GM19463 (cell line): ENCODE measurements at regions not wholly inside any gene's neighbourhood (a gene's known extent, or its start where the extent isn't known, plus 50 kb on each side); places are given as distances from the start of the nearest gene placed in this dataset.

Source experiments
- ATAC-seq: cut with Tn5 transposase; IDR thresholded peaks from one replicate; pipeline ENCODE4 v1.9.1; 2021; ENCODE audit warnings: mild to moderate bottlenecking, moderate library complexity; ENCODE audit not compliant: unreplicated experiment

DNA sequence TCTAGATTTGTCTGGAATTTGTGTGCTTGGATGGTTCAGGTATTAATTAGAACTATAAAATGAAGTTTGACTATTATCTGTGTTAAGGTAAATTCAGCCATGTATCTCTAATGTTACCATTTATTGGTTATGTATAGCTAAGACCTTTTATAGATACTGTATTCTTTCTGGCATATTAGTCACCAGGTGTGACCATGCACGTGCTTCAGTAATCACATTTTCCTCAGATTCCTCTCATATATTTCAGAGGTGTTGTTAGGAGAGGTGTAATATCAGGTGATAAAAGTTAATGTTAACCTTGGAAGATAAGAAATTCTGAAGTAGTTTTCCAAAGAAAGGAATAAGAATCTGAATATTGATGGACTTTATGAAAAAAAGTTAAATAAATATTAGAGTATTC lies 194.5 kb upstream of the KHDRBS2 start:
- ATAC-seq = no peak

DNA sequence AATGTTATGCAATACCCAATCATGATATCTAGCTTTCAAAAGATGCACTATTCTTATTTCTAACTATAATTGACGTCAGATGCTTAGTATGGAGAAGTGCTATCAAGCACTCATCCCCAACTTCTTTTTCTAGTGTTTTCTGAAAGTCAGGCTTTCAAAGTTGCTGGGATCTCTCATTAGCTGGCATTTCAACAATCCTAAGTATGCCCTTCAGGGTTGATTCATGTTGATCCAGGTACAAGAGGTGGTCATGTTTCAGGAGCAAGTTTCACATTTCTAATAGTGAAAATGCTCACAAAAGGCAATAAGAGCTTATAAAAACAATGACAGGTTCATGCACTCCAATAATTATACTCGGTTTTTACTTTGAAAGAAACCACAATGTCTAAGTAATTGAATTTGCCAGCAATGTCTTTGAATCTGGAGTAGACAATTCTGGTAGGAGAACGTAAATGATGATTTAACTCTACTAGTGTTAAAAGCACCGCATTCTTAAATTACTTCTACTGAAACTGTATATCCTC lies 193.7 kb upstream of the KHDRBS2 start:
- ATAC-seq = no peak

GRCh38 chr6:62474793-62475192 lies 188.8 kb upstream of the KHDRBS2 start:
- no peak for ATAC-seq

- ATAC-seq = no peak
These were observed 180.6 kb upstream of the KHDRBS2 start for GRCh38 chr6:62466607-62467006.

DNA sequence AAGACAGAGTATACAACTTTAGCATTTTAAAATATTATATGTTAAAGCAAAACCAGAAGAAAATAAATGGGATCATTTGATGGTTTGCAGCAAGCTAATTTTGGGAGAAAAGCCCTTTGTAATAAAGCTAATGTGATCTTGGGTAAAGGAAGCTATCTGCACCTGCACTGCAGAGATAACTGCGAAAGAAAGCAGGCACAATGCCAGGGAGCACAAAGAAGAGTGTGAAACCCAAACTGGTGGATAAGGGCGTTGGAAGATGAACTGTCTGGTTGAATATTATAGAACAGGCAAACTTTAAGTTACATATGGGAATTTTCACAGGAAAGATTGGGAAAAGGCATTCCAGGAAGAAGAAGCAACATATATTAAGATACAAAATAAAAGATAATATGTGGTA lies 179.2 kb upstream of the KHDRBS2 start:
- no peak for ATAC-seq

- ATAC-seq = no peak
These were observed 166.6 kb upstream of the KHDRBS2 start for GRCh38 chr6:62452586-62452985.

DNA sequence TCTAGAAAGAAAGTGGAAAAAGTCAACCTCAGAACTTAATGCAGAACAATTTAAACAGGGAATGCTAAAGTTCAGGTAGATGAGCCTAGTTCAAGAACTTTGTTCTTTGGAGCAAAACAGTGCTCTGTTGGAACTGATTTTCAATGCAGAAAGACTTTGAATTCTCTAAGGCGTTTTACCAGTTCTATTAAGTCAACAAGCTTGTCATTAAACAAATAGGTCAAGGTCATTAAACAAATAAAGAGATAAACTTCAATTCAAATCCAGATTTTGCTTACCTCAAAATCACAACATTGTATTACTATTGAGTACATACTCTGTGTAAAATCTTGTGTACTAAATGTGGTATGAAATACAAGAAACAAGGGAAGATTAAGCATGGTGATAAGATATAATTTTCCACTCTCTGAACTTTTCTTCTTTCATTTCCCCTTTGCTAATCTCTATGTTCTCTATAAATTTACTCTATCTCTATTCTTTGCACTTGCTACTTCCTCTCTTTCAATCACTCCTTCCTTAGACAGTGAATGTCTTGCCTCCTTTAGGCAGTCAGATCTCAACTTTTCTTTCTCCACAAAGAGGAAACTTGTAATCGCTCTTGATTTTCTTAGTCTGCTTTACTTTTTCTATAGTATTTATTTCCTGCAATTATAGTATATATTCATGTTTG lies 160.8 kb upstream of the KHDRBS2 start:
- ATAC-seq = no peak

- ATAC-seq = no peak
These were observed 159.5 kb upstream of the KHDRBS2 start for GRCh38 chr6:62445521-62445920.

- no peak for ATAC-seq
These were observed 155.2 kb upstream of the KHDRBS2 start for GRCh38 chr6:62441182-62441581.

- no peak for ATAC-seq
These were observed 143.8 kb upstream of the KHDRBS2 start for GRCh38 chr6:62429781-62430180.

DNA sequence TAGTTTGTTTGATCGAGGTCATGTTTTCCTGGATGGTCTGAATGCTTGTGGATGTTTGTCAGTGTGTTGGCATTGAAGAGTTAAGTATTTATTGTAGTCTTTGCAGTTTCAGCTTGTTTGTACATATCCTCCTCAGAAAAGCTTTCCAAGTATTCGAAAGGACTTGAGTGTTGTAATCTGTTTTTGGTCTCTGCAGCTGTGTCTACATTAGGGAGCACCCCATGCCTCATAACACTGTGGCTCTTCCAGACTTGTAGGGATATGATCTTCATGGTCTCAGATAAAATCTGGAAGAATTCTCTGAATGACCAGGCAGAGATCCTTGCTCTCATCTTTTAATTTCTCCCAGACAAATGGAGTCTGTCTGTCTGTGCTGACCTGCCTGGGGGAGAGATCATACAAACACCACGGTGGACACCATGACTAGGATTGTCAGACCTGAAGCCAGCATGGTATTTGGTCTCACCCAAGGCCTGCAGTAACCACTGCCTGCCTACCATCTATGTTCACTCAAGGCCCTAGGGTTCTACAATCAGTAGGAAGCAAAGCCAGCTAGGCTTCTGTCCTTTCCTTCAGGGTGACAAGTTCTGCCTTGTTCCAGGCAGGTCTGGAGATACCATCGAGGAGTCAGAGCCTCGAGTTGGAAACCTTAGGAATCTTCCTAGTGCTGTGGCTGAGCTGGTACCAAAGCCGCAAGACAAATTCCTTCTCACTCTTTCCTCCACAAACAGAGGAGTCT lies 114.7 kb upstream of the KHDRBS2 start:
- no peak for ATAC-seq

DNA sequence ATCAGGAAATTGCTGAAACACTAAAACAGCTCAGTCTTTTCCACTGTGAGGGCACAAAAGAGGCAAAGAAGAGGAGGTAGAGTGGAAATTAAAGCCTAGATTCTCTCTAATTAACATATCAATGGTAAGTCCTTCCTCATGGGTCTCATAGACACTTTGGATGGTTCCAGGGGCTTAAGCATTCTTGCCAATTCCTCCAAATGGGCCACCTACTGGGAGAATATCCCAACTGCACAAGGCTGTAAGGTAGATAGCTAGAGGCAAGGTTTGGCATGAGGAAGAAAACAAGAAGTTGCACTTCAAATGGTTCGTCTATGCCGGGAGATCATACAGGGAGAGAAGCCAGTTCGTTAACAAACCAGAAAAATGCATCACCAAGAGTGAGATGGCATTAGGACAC lies 107.6 kb upstream of the KHDRBS2 start:
- no peak for ATAC-seq

DNA sequence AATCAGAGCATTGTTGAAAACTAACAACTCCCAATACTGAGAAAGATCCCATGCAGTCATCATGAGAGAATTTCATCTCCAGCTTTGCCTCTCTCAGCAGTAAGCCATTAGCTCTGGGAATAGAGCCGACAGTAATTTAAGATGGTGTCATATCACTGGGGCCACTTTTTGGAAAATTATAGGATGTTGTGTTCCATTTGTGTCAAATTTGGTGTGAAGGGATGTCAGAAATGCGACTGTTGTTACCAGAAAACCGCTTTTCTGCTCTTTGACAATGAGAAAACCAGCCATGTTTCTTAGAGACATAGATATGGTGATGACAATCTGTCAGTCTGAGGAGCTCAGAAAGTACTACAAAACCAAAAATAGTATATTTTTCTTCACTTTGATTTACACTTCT lies 106.3 kb upstream of the KHDRBS2 start:
- no peak for ATAC-seq

DNA sequence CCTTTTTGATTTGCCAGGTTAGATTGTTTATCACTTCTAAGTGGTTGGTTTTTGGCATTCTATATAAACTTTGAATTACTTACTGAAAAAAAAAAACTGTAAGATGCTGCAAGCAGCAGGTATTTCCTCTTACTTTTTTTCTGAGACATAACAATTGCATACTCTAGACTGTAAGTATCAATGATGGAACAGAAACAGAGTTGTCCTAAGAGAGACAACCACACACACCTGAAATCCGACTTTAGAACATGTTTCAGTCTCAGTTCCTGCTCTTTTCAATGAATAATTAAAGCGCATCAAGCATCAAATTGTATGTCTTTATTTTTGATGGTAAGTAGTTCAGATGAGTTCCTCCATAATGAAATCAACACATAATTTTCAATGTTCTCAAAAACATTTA lies 105.3 kb upstream of the KHDRBS2 start:
- ATAC-seq = no peak

GRCh38 chr6:62390401-62390800 lies 104.4 kb upstream of the KHDRBS2 start:
- no peak for ATAC-seq

DNA sequence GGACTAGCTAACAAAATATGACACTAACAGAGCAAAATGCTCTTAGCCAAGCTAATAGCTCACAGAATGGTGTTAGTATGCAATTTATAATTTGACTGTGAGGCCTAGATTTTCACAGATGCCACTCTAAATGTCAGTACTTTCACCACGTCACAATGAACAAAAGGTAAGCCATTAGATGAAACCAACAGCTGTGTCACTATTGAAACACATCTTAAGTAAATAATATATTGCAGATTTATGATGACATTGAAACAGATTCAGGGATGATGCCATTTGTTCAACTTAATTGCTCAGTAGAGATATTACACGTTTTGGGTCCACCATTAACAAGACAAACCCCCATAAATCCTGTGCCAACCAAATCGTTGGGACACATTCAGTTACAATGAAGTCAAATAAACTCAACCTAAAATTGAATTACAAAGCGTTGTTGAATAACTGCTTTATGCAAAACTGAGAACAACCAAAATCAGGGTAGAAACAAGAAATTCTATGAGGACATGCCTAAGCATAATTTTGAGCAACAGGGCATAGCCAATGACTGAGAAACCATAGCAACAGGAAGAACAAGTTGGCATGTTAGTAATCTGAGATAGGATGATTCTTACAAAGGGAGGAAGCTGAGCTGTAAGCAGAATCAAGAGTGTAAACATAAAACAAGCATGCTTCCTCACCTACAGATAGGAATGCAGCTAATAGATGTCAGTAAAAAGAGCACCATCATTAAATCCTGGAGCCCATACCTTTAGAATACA lies 85.6 kb upstream of the KHDRBS2 start:
- ATAC-seq = no peak

GRCh38 chr6:62367601-62368000 lies 81.6 kb upstream of the KHDRBS2 start:
- peak; percentile 91 for ATAC-seq

GRCh38 chr6:62362097-62362496 lies 76.1 kb upstream of the KHDRBS2 start:
- no peak for ATAC-seq

GRCh38 chr6:62357835-62358234 lies 71.8 kb upstream of the KHDRBS2 start:
- no peak for ATAC-seq

DNA sequence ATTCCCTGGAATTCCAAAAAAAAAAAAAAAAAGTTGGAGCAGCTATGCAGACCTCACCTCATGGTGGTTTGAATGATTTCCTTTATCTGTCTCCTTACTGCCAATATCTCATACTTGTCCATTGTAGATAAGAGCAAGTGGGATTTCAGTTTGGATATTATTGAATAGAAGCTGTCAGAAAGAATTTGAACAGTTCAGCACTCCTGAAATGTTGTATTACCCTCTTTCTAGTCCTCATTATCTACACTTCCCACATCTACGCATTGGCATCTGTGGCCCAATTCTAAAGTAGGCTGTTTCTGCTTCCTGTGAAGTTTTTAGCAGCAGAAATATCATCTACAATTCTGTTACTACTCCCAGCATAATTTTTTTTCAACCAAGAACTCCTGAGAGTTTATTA lies 68.2 kb upstream of the KHDRBS2 start:
- no peak for ATAC-seq

DNA sequence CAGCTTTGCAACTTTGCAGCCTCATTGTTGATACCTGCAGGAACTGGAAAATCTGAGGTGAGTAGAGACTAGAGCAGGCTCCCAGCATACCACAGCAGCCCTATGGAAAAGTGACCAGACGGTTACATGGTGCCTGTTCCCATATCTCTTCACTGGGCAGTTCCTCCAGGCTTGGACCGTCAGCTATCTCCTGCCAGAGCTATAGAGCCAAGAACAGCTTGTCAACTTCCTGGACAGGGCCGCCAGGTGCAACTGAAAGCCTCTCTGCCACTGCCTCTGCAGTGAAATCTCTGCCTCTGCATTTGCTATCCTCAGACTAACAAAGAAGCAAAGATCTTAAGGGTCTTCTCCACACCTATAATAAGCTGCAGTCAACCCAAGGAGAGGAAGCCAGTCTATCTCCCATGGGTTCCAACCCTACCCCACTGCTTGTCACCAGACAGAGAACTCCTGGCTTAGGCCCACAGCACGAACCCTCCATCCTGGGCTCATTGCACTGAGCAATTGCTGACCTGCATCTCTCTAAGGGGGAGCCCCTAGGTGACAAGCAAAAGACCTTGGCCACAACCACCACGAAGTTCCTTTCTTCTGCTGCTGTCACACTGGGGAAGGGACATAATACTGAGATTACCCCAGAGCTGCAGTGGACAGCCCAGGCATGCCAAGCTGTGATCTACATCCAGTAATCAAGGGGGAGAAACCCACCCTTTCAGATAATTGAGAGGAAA lies 60.1 kb upstream of the KHDRBS2 start:
- ATAC-seq = no peak
